B cell (primary cell): ENCODE measurements at regions not wholly inside any gene's neighbourhood (a gene's known extent, or its start where the extent isn't known, plus 50 kb on each side); places are given as distances from the start of the nearest gene placed in this dataset.

Experiments
- ATAC-seq: fragments of 200-7000 bp; cut with Tn5 transposase; one replicate; pipeline ENCODE4 v1.10.0; 2021; ENCODE audit warnings: low read depth, mild to moderate bottlenecking, moderate number of reproducible peaks, moderate library complexity
- CTCF ChIA-PET: fragments of 350-600 bp; sonication (Branson Sonifier 250); formaldehyde crosslinking; loops from one replicate; lab custom pipeline; 2021; ENCODE audit warnings: antibody characterized with exemption, inconsistent platforms; lab: Charles Lee
- POLR2A ChIA-PET: fragments of 350-600 bp; sonication (Branson Sonifier 250); formaldehyde crosslinking; loops from one replicate; lab custom pipeline; 2021; ENCODE audit warnings: antibody characterized with exemption; lab: Charles Lee
- DNase-seq: peaks from one replicate; pipeline ENCODE4 v3.0.0; 2013
- H2AFZ ChIP-seq: 2 replicates; pipeline ENCODE4 v1.6.1; 2012; ENCODE audit warnings: mild to moderate bottlenecking, low read depth, low read length; ENCODE audit not compliant: insufficient read depth, poor library complexity, severe bottlenecking
- H3K27ac ChIP-seq, 2 donors: 1 replicate in 1 of 2; 2 replicates in 1 of 2; pipeline ENCODE4 v1.5.1; 2012 to 2013; ENCODE audit warnings: low read length in 2 of 2, mild to moderate bottlenecking in 2 of 2, moderate library complexity in 1 of 2
- H3K27me3 ChIP-seq, 4 experiments: fragments of 200-600 bp in 1 of 4; sonication (generic) in 1 of 4; replicated peaks in 1 of 4; 1 replicate in 2 of 4; 2 replicates in 2 of 4; pipeline versions ENCODE4 v1.6.1 to v1.7.0; 2013 to 2016; ENCODE audit warnings: low read length in 3 of 4, mild to moderate bottlenecking in 2 of 4, mixed read lengths in 1 of 4, moderate library complexity in 1 of 4; ENCODE audit not compliant: insufficient read depth in 4 of 4, control insufficient read depth in 3 of 4; ENCODE audit errors: control extremely low read depth in 1 of 4
- H3K36me3 ChIP-seq, 2 experiments: replicated peaks in 1 of 2; 1 replicate in 1 of 2; 2 replicates in 1 of 2; pipeline versions ENCODE4 v1.6.1 to v1.7.1; 2013; ENCODE audit warnings: low read length in 1 of 2; ENCODE audit not compliant: insufficient read depth in 2 of 2, control insufficient read depth in 1 of 2; ENCODE audit errors: control extremely low read depth in 1 of 2, extremely low read depth in 1 of 2
- H3K4me1 ChIP-seq, 2 donors: fragments of 200-600 bp in 1 of 2; sonication (generic) in 1 of 2; 1 replicate in 1 of 2; 2 replicates in 1 of 2; pipeline versions ENCODE4 v1.5.1 to v1.6.1; 2013 to 2017; ENCODE audit warnings: low read length in 2 of 2; ENCODE audit not compliant: control insufficient read depth in 2 of 2, insufficient read depth in 2 of 2
- H3K4me2 ChIP-seq: replicated peaks from 2 replicates; pipeline ENCODE3; 2012; ENCODE audit warnings: mild to moderate bottlenecking, low read depth, low read length; ENCODE audit not compliant: poor library complexity, severe bottlenecking
- H3K4me3 ChIP-seq, 5 experiments: fragments of 200-600 bp in 1 of 5; sonication (generic) in 1 of 5; 1 replicate in 3 of 5; 2 replicates in 2 of 5; pipeline versions ENCODE4 v1.5.1 to v1.7.0; 2011 to 2016; ENCODE audit warnings: low read length in 4 of 5, mild to moderate bottlenecking in 4 of 5, low read depth in 2 of 5, control low read depth in 1 of 5, moderate library complexity in 1 of 5; ENCODE audit not compliant: insufficient read depth in 1 of 5; ENCODE audit errors: control extremely low read depth in 1 of 5, extremely low read depth in 1 of 5
- H3K79me2 ChIP-seq: fragments of 200-600 bp; sonication (generic); one replicate; pipeline ENCODE4 v1.6.0; 2016; ENCODE audit warnings: low read length; ENCODE audit not compliant: control insufficient read depth, insufficient read depth
- H3K9ac ChIP-seq: fragments of 200-600 bp; sonication (generic); 2 replicates; pipeline ENCODE4 v1.6.1; 2017; ENCODE audit warnings: mild to moderate bottlenecking, low read length, moderate library complexity
- H3K9me3 ChIP-seq, 3 donors: one replicate each; pipeline versions ENCODE4 v1.6.1 to v1.7.1; 2013; ENCODE audit warnings: low read length in 2 of 3; ENCODE audit not compliant: control insufficient read depth in 2 of 3, insufficient read depth in 1 of 3; ENCODE audit errors: control extremely low read depth in 1 of 3
- H4K20me1 ChIP-seq: 2 replicates; pipeline ENCODE4 v1.6.0; 2012; ENCODE audit warnings: mild to moderate bottlenecking, low read length; ENCODE audit not compliant: insufficient read depth, control insufficient read depth, poor library complexity, severe bottlenecking
- H3K27ac Mint-ChIP-seq: one replicate; pipeline ENCODE4 v1.8.0; 2021; ENCODE audit warnings: mixed read lengths
- H3K27me3 Mint-ChIP-seq: one replicate; pipeline ENCODE4 v1.8.0; 2021; ENCODE audit warnings: mixed read lengths
- H3K4me1 Mint-ChIP-seq: one replicate; pipeline ENCODE4 v1.8.0; 2021; ENCODE audit warnings: mixed read lengths
- H3K4me3 Mint-ChIP-seq: one replicate; pipeline ENCODE4 v1.8.0; 2021; ENCODE audit warnings: mixed read lengths
- H3K9me3 Mint-ChIP-seq: one replicate; pipeline ENCODE4 v1.8.0; 2022; ENCODE audit warnings: mixed read lengths; ENCODE audit not compliant: insufficient read depth
- CTCF ChIP-seq: fragments of 200-600 bp; IDR thresholded peaks from one replicate; pipeline ENCODE4 v1.8.0; 2022; ENCODE audit warnings: antibody characterized with exemption, mild to moderate bottlenecking
- EZH2 ChIP-seq: IDR thresholded peaks from 2 replicates; pipeline ENCODE4 v1.6.1; 2012; ENCODE audit warnings: borderline replicate concordance, low read depth, mild to moderate bottlenecking, moderate library complexity, low read length; ENCODE audit not compliant: insufficient read depth, poor library complexity, severe bottlenecking
- WGBS: methylation state at CpG from one replicate; pipeline ENCODE4 v1.1.5; 2013; ENCODE audit warnings: missing lambda C conversion rate; ENCODE audit not compliant: insufficient coverage; 5-methylcytosine and 5-hydroxymethylcytosine counted together
- intact Hi-C: fragments of 100-400 bp; cut with micrococcal nuclease; formaldehyde crosslinking; loops from one replicate; pipeline ENCODE4 v1.10.0; 2022

- ChIA-PET CTCF (interaction anchor here (1.2 kb wide), 1 partner anchor 10 kb away, joined by 3 read pairs; no protein-coding TSS in a partner anchor), POLR2A (no interaction called here)
- no peak overlapping the region for H3K27ac ChIP-seq
- H3K4me1 ChIP-seq, result no peaks in the 10 kb centered on the region
- no peaks in the 10 kb centered on the region for H3K9me3 ChIP-seq
- Mint-ChIP-seq H3K27me3 (no peaks in the 10 kb centered on the region), H3K9me3 (no peaks in the 10 kb centered on the region), H3K4me1 (peaks cover 2% of the 10 kb centered on the region), H3K4me3 (no peak overlapping the region), H3K27ac (no peak overlapping the region)
- H3K9ac ChIP-seq, result no peak overlapping the region
- no peaks in the 10 kb centered on the region for H4K20me1 ChIP-seq
- intact Hi-C loops, result no loop called here
- no peak for ATAC-seq
- H2AFZ ChIP-seq, result no peak overlapping the region
- no peaks in the 10 kb centered on the region for H3K27me3 ChIP-seq
- no peak overlapping the region for H3K4me3 ChIP-seq
- no peak overlapping the region for H3K4me2 ChIP-seq
- no peaks in the 10 kb centered on the region for H3K79me2 ChIP-seq
- TF ChIP-seq EZH2 (no peak), CTCF (no peak)
- no peak for DNase-seq
- peaks cover 3 to 38% of the 10 kb centered on the region in 2 experiments for H3K36me3 ChIP-seq
Observed at GRCh38 chr13:73697166-73697565, 437.0 kb downstream of the KLF12 start.

- no peaks in the 10 kb centered on the region for H3K9me3 Mint-ChIP-seq
- Histone ChIP-seq H3K4me2 (no peak overlapping the region), H3K27ac (no peak overlapping the region), H4K20me1 (no peaks in the 10 kb centered on the region), H3K36me3 (peaks cover 3 to 38% of the 10 kb centered on the region in 2 experiments), H3K4me1 (no peaks in the 10 kb centered on the region), H3K9ac (no peak overlapping the region), H3K79me2 (no peaks in the 10 kb centered on the region), H3K27me3 (no peaks in the 10 kb centered on the region), H3K4me3 (no peak overlapping the region), H3K9me3 (no peaks in the 10 kb centered on the region), H2AFZ (no peak overlapping the region)
- no peak for TF ChIP-seq CTCF
- no peak for TF ChIP-seq EZH2
- WGBS, result 100% methylated on average over 3 of the region's 3 CpGs
- no peak overlapping the region for H3K4me3 Mint-ChIP-seq
- no peaks in the 10 kb centered on the region for H3K27me3 Mint-ChIP-seq
- POLR2A ChIA-PET, result no interaction called here
- H3K27ac Mint-ChIP-seq, result no peak overlapping the region
- DNase-seq (no peak), ATAC-seq (no peak)
- H3K4me1 Mint-ChIP-seq, result no peaks in the 10 kb centered on the region
- intact Hi-C loops, result no loop called here
- CTCF ChIA-PET, result interaction anchor here (1.2 kb wide), 1 partner anchor 10 kb away, joined by 3 read pairs; no protein-coding TSS in a partner anchor
Observed at GRCh38 chr13:73696713-73697112, 437.5 kb downstream of the KLF12 start.
